A673 (cell line): ENCODE measurements at regions not wholly inside any gene's neighbourhood (a gene's known extent, or its start where the extent isn't known, plus 50 kb on each side); places are given as distances from the start of the nearest gene placed in this dataset.

Experiments
- BruUV-seq: library from RNA; stranded (reverse); fragments of 400-500 nt; replicated peaks from 2 replicates; lab custom pipeline; 2021; lab: Mats Ljungman, UMichigan
- CTCF ChIA-PET: fragments of 300-600 bp; sonication (Branson Sonifier 250); formaldehyde crosslinking; loops from one replicate; lab custom pipeline; 2022; ENCODE audit warnings: antibody characterized with exemption; lab: Charles Lee
- POLR2A ChIA-PET: fragments of 300-600 bp; sonication (Branson Sonifier 250); formaldehyde crosslinking; loops from one replicate; lab custom pipeline; 2022; ENCODE audit warnings: antibody characterized with exemption; ENCODE audit not compliant: low non-redundant PET; lab: Charles Lee
- DNase-seq: peaks from one replicate; pipeline ENCODE4 v3.0.0-alpha.2; 2015; ENCODE audit warnings: low spot score
- H3K27ac ChIP-seq: fragments of 200-600 bp; sonication (generic); 2 replicates; pipeline ENCODE4 v1.5.1; 2016; ENCODE audit warnings: mixed run types, low read depth, mild to moderate bottlenecking, mixed read lengths, antibody characterized with exemption, low read length; ENCODE audit not compliant: poor library complexity, severe bottlenecking
- H3K27me3 ChIP-seq: fragments of 200-600 bp; sonication (generic); replicated peaks from 2 replicates; pipeline ENCODE4 v1.6.1; 2017; ENCODE audit warnings: mixed run types, low read depth, mild to moderate bottlenecking, mixed read lengths, antibody characterized with exemption, low read length; ENCODE audit not compliant: insufficient read depth, poor library complexity
- H3K36me3 ChIP-seq: fragments of 200-600 bp; sonication (generic); 2 replicates; pipeline ENCODE4 v1.6.1; 2016; ENCODE audit warnings: mixed run types, mild to moderate bottlenecking, mixed read lengths, antibody characterized with exemption, low read length; ENCODE audit not compliant: insufficient read depth, poor library complexity, severe bottlenecking
- H3K4me1 ChIP-seq: fragments of 200-600 bp; sonication (generic); 2 replicates; pipeline ENCODE4 v1.6.1; 2017; ENCODE audit warnings: mixed run types, mild to moderate bottlenecking, mixed read lengths, antibody characterized with exemption, low read length; ENCODE audit not compliant: insufficient read depth, poor library complexity, severe bottlenecking
- H3K4me3 ChIP-seq: fragments of 200-600 bp; sonication (generic); 2 replicates; pipeline ENCODE4 v1.5.1; 2016; ENCODE audit warnings: low read depth, mixed run types, mild to moderate bottlenecking, mixed read lengths, low read length; ENCODE audit not compliant: poor library complexity, severe bottlenecking
- H3K9me3 ChIP-seq: fragments of 200-600 bp; sonication (generic); 2 replicates; pipeline ENCODE4 v1.6.1; 2016; ENCODE audit warnings: mixed run types, low read depth, mild to moderate bottlenecking, mixed read lengths, antibody characterized with exemption, low read length; ENCODE audit not compliant: poor library complexity, severe bottlenecking
- CTCF ChIP-seq: fragments of 300-800, 200-600 bp; sonication (generic); conservative IDR thresholded peaks from 2 replicates; pipeline ENCODE4 v1.5.1; 2017; ENCODE audit warnings: low read depth, mild to moderate bottlenecking, antibody characterized with exemption, low read length, moderate library complexity, mixed read lengths
- EZH2 ChIP-seq: fragments of 200-600 bp; sonication (generic); IDR thresholded peaks from 2 replicates; pipeline ENCODE4 v1.6.1; 2017; ENCODE audit warnings: borderline replicate concordance, low read depth, mild to moderate bottlenecking, mixed read lengths, antibody characterized with exemption, low read length; ENCODE audit not compliant: poor library complexity, severe bottlenecking
- intact Hi-C: fragments of 100-400 bp; cut with micrococcal nuclease; formaldehyde crosslinking; loops from one replicate; pipeline ENCODE4 v1.10.0; 2022; ENCODE audit not compliant: unreplicated experiment

- no peaks in the 10 kb centered on the region for H3K9me3 ChIP-seq
- H3K36me3 ChIP-seq, result no peaks in the 10 kb centered on the region
- ChIA-PET CTCF (no interaction called here), POLR2A (no interaction called here)
- intact Hi-C loops, result no loop called here
- TF ChIP-seq CTCF (no peak), EZH2 (no peak)
- H3K27ac ChIP-seq, result no peak overlapping the region
- no TSS peak for BruUV-seq
- no peaks in the 10 kb centered on the region for H3K4me1 ChIP-seq
- H3K4me3 ChIP-seq, result no peak overlapping the region
- H3K27me3 ChIP-seq, result no peaks in the 10 kb centered on the region
- DNase-seq, result no peak
Measured at GRCh38 chr6:81859884-81860283, 107.4 kb upstream of the TENT5A start.

- H3K27ac ChIP-seq, result peak overlapping the region; percentile 24
- POLR2A ChIA-PET, result no interaction called here
- no TSS peak for BruUV-seq
- CTCF ChIA-PET, result no interaction called here
- no peaks in the 10 kb centered on the region for H3K4me1 ChIP-seq
- intact Hi-C loops, result no loop called here
- no peak for TF ChIP-seq EZH2
- TF ChIP-seq CTCF, result no peak
- no peak overlapping the region for H3K4me3 ChIP-seq
- H3K9me3 ChIP-seq, result no peaks in the 10 kb centered on the region
- H3K36me3 ChIP-seq, result no peaks in the 10 kb centered on the region
- DNase-seq, result peak; percentile 48
- no peaks in the 10 kb centered on the region for H3K27me3 ChIP-seq
Measured at GRCh38 chr6:81857812-81858211, 105.3 kb upstream of the TENT5A start.

GRCh38 chr6:81856872-81857271 is 104.4 kb upstream of the TENT5A start:
- POLR2A ChIA-PET, result no interaction called here
- DNase-seq, result no peak
- CTCF ChIA-PET, result no interaction called here

More at GRCh38 chr6:81856872-81857271, 104.4 kb upstream of the TENT5A start:
- H3K4me1 ChIP-seq, result no peaks in the 10 kb centered on the region
- H3K9me3 ChIP-seq, result no peaks in the 10 kb centered on the region
- intact Hi-C loops, result no loop called here
- TF ChIP-seq CTCF, result no peak
- no peak for TF ChIP-seq EZH2
- BruUV-seq, result no TSS peak
- no peaks in the 10 kb centered on the region for H3K36me3 ChIP-seq
- no peak overlapping the region for H3K4me3 ChIP-seq
- no peaks in the 10 kb centered on the region for H3K27me3 ChIP-seq
- H3K27ac ChIP-seq, result no peak overlapping the region
